Stimulated activated effector memory CD8-positive, alpha-beta T cell treated with anti-CD3 and anti-CD28 coated beads, Interleukin-12 subunit alpha, Interleukin-12 subunit beta, amount 100 ng/mL, for 72 hours (primary cell): ENCODE measurements at regions not wholly inside any gene's neighbourhood (a gene's known extent, or its start where the extent isn't known, plus 50 kb on each side); places are given as distances from the start of the nearest gene placed in this dataset.

Source experiments
- ATAC-seq: fragments of 150-1000 bp; cut with Tn5 transposase; 2 replicates; pipeline ENCODE4 v1.10.0; 2021
- DNase-seq, 2 donors: peaks; one replicate each; pipeline ENCODE4 v3.0.0; 2021 to 2022; ENCODE audit warnings: low spot score in 2 of 2
- H3K27ac Mint-ChIP-seq: one replicate; pipeline ENCODE4 v1.8.0; 2022; ENCODE audit warnings: mild to moderate bottlenecking, mixed read lengths
- H3K36me3 Mint-ChIP-seq: one replicate; pipeline ENCODE4 v1.8.0; 2022; ENCODE audit warnings: mild to moderate bottlenecking, mixed read lengths
- H3K4me1 Mint-ChIP-seq: one replicate; pipeline ENCODE4 v1.8.0; 2022; ENCODE audit warnings: mixed read lengths
- H3K4me3 Mint-ChIP-seq: one replicate; pipeline ENCODE4 v1.8.0; 2022; ENCODE audit warnings: mild to moderate bottlenecking, mixed read lengths
- H3K9me3 Mint-ChIP-seq: one replicate; pipeline ENCODE4 v1.8.0; 2022; ENCODE audit warnings: mixed read lengths

DNA sequence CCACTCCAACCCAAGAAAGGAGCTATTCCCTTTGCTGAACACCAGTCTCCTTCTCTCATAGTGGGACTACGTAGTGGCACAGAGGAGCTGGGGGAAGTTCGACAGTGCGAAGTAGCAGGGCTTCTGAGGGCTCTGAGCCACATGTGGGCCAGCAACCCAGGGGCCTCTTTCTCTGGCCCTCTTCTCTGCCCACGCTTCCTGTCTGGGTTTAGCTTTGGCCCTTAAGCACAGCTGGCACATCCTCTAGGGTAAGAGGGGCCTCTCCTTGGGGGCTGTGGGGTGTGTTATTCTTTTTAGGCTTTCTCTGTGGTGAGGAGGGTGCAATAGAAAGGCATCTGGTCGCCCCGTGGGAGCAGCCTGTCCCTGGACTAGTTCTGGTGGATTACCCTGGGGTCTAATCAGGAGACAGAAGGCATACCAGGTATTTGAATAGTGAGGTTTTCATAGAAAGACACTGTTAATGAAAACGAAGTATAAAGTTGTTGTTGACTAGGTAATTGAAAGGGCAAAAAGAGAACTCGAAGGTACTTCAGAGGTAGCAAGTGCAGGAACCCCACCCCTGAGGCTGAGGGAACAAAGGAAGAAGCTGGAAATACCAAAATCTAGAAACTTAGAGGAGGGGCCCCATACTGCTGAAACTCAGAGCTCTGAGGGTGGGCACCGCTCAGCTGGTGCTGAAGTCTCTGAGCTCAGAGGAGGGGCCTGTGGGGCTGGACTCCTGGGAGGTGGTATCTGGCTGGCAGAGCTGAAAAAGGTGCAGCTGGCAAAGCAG, 151.9 kb upstream of the RPS6KA3 start:
- peaks cover 30% of the 10 kb centered on the region for H3K4me1 Mint-ChIP-seq
- H3K4me3 Mint-ChIP-seq: peak overlapping the region; percentile 53
- H3K27ac Mint-ChIP-seq: peak overlapping the region; percentile 86
- peak in 1 of 2 donors; percentile 49 for DNase-seq
- H3K36me3 Mint-ChIP-seq: no peaks in the 10 kb centered on the region
- H3K9me3 Mint-ChIP-seq: no peaks in the 10 kb centered on the region
- peak; percentile 80 for ATAC-seq

DNA sequence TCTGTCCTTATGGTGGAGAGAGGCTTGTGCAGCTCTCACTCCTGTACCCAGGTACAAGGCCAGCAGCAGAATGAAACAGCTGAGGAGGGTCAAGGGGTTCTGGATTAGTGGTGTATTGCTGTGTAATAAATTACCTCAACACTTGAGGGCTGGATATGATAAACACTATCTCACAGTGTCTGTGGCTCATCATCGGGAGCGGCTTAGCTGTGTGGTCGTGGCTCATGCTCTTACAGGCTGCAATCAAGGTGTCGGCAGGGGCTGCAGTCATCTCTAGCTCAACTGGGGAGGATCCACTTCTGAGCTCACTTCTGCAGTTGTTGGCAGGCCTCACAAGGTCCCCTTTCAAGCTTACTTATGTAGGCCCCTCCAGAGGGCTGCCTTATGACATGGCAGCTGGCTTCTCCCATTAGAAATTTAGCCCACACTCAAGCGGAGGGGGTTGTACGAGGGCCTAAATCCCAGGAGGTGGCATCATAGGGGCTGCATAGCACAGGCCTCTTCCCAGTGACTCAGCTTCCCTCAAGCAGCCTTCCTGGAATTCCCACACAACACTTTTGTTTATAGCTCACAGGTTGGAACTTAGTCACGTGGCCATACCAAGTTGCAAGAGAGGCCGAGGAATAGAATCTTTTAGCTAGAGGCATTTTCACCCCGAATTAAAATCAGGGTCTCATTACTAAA, 148.2 kb upstream of the RPS6KA3 start:
- H3K4me3 Mint-ChIP-seq: no peak overlapping the region
- H3K36me3 Mint-ChIP-seq: no peaks in the 10 kb centered on the region
- peaks cover 38% of the 10 kb centered on the region for H3K4me1 Mint-ChIP-seq
- no peaks in the 10 kb centered on the region for H3K9me3 Mint-ChIP-seq
- no peak overlapping the region for H3K27ac Mint-ChIP-seq
- ATAC-seq (peak; percentile 85), DNase-seq (peak in 1 of 2 donors; percentile 47)

DNA sequence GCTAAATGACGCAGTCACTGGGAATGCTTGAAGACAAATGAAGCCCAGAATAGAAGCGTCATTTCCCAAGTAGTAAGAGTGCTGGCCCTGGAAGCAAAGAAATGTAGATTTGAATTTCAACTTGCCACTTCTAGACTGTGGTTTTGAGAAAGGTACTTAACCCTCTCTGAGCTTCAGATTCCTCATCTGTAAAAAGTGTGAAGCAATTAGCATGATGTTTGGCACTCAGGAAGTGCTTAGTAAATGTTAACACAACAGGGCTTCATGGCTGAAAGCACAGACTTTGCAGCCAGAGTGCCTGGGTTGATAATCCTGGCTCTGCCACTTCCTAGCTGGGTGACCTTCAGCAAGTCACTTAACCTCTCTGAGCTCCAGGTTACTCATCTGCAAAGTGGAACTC, 147.4 kb upstream of the RPS6KA3 start:
- Mint-ChIP-seq H3K27ac (no peak overlapping the region), H3K4me3 (no peak overlapping the region), H3K4me1 (peaks cover 31% of the 10 kb centered on the region), H3K9me3 (no peaks in the 10 kb centered on the region), H3K36me3 (no peaks in the 10 kb centered on the region)
- DNase-seq (no peak), ATAC-seq (peak; percentile 9)

DNA sequence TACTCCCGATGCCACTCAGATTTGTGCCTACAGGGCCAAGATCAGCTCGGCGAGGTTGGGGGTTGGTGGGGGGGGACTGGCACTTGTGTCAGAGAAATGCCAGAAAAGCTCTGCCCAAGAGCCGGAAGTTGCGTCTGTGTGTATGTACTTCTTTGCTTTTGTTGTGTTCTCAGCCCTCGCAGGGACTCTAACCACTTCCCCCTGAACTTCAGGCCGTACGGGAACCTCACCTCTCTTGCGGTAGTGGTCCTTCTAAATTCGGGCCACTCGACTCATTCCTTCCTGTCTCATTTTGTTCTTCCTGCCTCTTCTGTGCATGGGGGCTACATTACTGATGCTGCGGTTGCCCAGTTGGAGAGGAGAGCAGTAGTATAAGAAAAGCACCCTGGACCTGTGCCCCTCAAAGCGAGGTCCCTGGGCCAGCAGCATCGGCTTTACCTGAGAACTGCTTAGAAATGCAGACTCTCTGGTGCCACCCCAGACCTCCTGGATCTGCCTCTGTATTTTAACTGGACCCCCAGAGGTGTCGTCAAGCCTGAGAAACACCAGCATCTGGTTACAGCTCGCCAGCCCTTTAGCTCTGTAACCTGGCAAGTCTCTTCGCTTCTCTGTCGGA, 146.3 kb upstream of the RPS6KA3 start:
- DNase-seq (peak; percentile 7 to 58), ATAC-seq (peak; percentile 85)
- H3K4me1 Mint-ChIP-seq: peaks cover 20% of the 10 kb centered on the region
- no peaks in the 10 kb centered on the region for H3K9me3 Mint-ChIP-seq
- no peaks in the 10 kb centered on the region for H3K36me3 Mint-ChIP-seq
- peak overlapping the region; percentile 64 for H3K4me3 Mint-ChIP-seq
- peak overlapping the region; percentile 95 for H3K27ac Mint-ChIP-seq

GRCh38 chrX:20410540-20410939, 143.8 kb upstream of the RPS6KA3 start:
- Mint-ChIP-seq H3K4me3 (no peak overlapping the region), H3K36me3 (no peaks in the 10 kb centered on the region), H3K9me3 (no peaks in the 10 kb centered on the region), H3K4me1 (peaks cover 16% of the 10 kb centered on the region), H3K27ac (no peak overlapping the region)
- ATAC-seq: no peak
- no peak for DNase-seq

GRCh38 chrX:20409991-20410390, 143.3 kb upstream of the RPS6KA3 start:
- Mint-ChIP-seq H3K4me1 (peaks cover 16% of the 10 kb centered on the region), H3K27ac (no peak overlapping the region), H3K9me3 (no peaks in the 10 kb centered on the region), H3K4me3 (no peak overlapping the region), H3K36me3 (no peaks in the 10 kb centered on the region)
- ATAC-seq (no peak), DNase-seq (no peak)

GRCh38 chrX:20402956-20403355, 136.2 kb upstream of the RPS6KA3 start:
- ATAC-seq: no peak
- H3K36me3 Mint-ChIP-seq: no peaks in the 10 kb centered on the region
- no peaks in the 10 kb centered on the region for H3K9me3 Mint-ChIP-seq
- no peak overlapping the region for H3K27ac Mint-ChIP-seq
- no peak overlapping the region for H3K4me3 Mint-ChIP-seq
- DNase-seq: no peak
- H3K4me1 Mint-ChIP-seq: peaks cover 7% of the 10 kb centered on the region

GRCh38 chrX:20399728-20400414, 133.2 kb upstream of the RPS6KA3 start:
- Mint-ChIP-seq H3K4me1 (peaks cover 7% of the 10 kb centered on the region), H3K9me3 (no peaks in the 10 kb centered on the region), H3K27ac (no peak overlapping the region), H3K4me3 (no peak overlapping the region), H3K36me3 (no peaks in the 10 kb centered on the region)
- DNase-seq (no peak), ATAC-seq (peak; percentile 60)

DNA sequence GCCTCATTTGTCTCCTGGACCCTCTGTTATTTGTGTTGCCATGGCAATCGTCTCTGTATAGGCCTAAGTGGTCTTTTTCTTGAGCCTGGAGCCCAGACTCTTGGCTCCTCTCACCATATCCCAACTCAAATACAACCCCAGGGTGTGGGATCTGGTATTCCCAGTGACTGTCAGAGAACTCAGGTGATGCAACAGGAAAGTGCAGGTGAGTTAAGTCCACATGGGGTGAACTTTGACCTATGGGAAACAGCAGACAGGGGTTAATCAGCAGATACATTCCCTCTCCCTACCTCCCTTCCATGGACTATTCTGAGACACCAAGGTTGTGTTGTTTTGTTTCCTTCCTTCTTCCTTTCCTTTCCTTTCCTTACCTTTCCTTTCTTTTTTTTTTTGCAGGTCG, 130.9 kb upstream of the RPS6KA3 start:
- no peaks in the 10 kb centered on the region for H3K36me3 Mint-ChIP-seq
- no peak for ATAC-seq
- H3K9me3 Mint-ChIP-seq: no peaks in the 10 kb centered on the region
- peaks cover 7% of the 10 kb centered on the region for H3K4me1 Mint-ChIP-seq
- DNase-seq: no peak
- no peak overlapping the region for H3K4me3 Mint-ChIP-seq
- no peak overlapping the region for H3K27ac Mint-ChIP-seq

GRCh38 chrX:20394451-20394850, 127.7 kb upstream of the RPS6KA3 start:
- DNase-seq: no peak
- Mint-ChIP-seq H3K27ac (no peak overlapping the region), H3K36me3 (no peaks in the 10 kb centered on the region), H3K9me3 (no peaks in the 10 kb centered on the region), H3K4me3 (no peak overlapping the region), H3K4me1 (no peaks in the 10 kb centered on the region)
- ATAC-seq: no peak

- Mint-ChIP-seq H3K9me3 (no peaks in the 10 kb centered on the region), H3K36me3 (no peaks in the 10 kb centered on the region), H3K4me3 (no peak overlapping the region), H3K4me1 (no peaks in the 10 kb centered on the region), H3K27ac (no peak overlapping the region)
- no peak for ATAC-seq
- no peak for DNase-seq
Observed at GRCh38 chrX:20393944-20394343, 127.2 kb upstream of the RPS6KA3 start.

DNA sequence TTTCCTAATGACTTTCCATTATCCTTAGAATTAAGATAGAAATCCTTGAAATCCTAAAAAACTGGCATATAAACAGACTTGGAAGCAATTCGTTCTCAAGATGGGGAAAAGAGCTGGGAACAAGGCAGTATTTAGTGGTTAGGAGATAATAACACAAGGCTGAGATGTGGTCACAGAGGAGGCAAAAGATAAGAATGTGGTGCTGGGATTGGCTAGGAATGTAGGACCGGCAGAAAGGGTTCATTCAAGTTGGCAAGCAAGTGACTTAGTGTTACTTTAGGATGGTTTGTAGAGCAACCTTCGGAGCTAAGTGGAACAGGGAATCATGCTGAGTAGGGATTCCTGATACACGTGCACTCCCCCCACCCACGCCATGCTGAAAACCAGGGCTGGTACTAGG, 121.9 kb upstream of the RPS6KA3 start:
- no peak overlapping the region for H3K27ac Mint-ChIP-seq
- ATAC-seq (no peak), DNase-seq (no peak)
- no peak overlapping the region for H3K4me3 Mint-ChIP-seq
- H3K9me3 Mint-ChIP-seq: no peaks in the 10 kb centered on the region
- no peaks in the 10 kb centered on the region for H3K4me1 Mint-ChIP-seq
- no peaks in the 10 kb centered on the region for H3K36me3 Mint-ChIP-seq

DNA sequence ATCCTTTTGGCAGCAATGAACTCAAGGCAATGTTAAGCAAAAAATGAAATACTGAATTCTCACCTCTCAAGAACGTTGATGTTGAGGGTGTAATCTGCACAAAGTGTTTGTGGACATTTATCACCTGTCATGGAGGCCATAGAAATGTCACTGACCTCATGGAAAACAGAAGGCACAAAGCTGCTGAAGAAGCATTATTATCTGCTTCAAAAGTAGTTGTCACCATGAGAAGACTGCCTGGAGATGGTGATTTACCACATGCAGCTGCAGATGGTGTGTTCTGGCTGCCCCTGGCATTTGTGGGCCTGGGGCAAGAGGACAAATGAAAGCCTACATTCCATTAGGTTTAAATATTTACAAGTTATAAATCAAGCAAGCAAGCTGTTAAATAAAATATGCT, 116.8 kb upstream of the RPS6KA3 start:
- no peaks in the 10 kb centered on the region for H3K9me3 Mint-ChIP-seq
- no peaks in the 10 kb centered on the region for H3K36me3 Mint-ChIP-seq
- ATAC-seq (no peak), DNase-seq (no peak)
- no peak overlapping the region for H3K27ac Mint-ChIP-seq
- peaks cover 16% of the 10 kb centered on the region for H3K4me1 Mint-ChIP-seq
- no peak overlapping the region for H3K4me3 Mint-ChIP-seq

- Mint-ChIP-seq H3K9me3 (no peaks in the 10 kb centered on the region), H3K27ac (no peak overlapping the region), H3K4me3 (peak overlapping the region; percentile 2), H3K36me3 (no peaks in the 10 kb centered on the region), H3K4me1 (peaks cover 24% of the 10 kb centered on the region)
- peak; percentile 3 to 51 for DNase-seq
- peak; percentile 60 for ATAC-seq
Observed at GRCh38 chrX:20382518-20383297, 116.0 kb upstream of the RPS6KA3 start.

GRCh38 chrX:20382082-20382481, 115.4 kb upstream of the RPS6KA3 start:
- ATAC-seq: no peak
- H3K4me1 Mint-ChIP-seq: peaks cover 28% of the 10 kb centered on the region
- H3K27ac Mint-ChIP-seq: no peak overlapping the region
- peak overlapping the region; percentile 2 for H3K4me3 Mint-ChIP-seq
- DNase-seq: no peak
- no peaks in the 10 kb centered on the region for H3K9me3 Mint-ChIP-seq
- no peaks in the 10 kb centered on the region for H3K36me3 Mint-ChIP-seq
